Neural cell (in vitro differentiated cells): ENCODE measurements at regions not wholly inside any gene's neighbourhood (a gene's known extent, or its start where the extent isn't known, plus 50 kb on each side); places are given as distances from the start of the nearest gene placed in this dataset.

ENCODE experiments used
- CTCF ChIP-seq: fragments of 450-650 bp; IDR thresholded peaks from 2 replicates; pipeline ENCODE4 v1.5.1; 2014; ENCODE audit warnings: antibody characterized with exemption, mild to moderate bottlenecking, moderate library complexity; ENCODE audit not compliant: poor library complexity, severe bottlenecking
- POLR2AphosphoS5 ChIP-seq: IDR thresholded peaks from 2 replicates; pipeline ENCODE4 v1.6.1; 2012
- RAD21 ChIP-seq: fragments of 450-650 bp; conservative IDR thresholded peaks from 2 replicates; pipeline ENCODE4 v1.6.1; 2014; ENCODE audit warnings: antibody characterized with exemption, mild to moderate bottlenecking, moderate library complexity
- TAF1 ChIP-seq: IDR thresholded peaks from 2 replicates; pipeline ENCODE4 v1.6.1; 2012; ENCODE audit warnings: low read depth

GRCh38 chr3:18223974-18224373 lies 201.2 kb downstream of the SATB1 start:
- no peak for TF ChIP-seq CTCF
- no peak for TF ChIP-seq TAF1
- TF ChIP-seq RAD21: no peak
- TF ChIP-seq POLR2AphosphoS5: no peak
